HFFc6 (cell line): ENCODE measurements at regions not wholly inside any gene's neighbourhood (a gene's known extent, or its start where the extent isn't known, plus 50 kb on each side); places are given as distances from the start of the nearest gene placed in this dataset.
"Not testable (repeated sequence)": the region's sequence is repeated elsewhere in the genome, so short reads cannot be mapped to it uniquely, and the experiment has no call there.

ENCODE experiments used
- DNase-seq: peaks from one replicate; pipeline ENCODE4 v3.0.0-alpha.2; 2018
- H3K27ac Mint-ChIP-seq: 2 replicates; pipeline ENCODE4 v1.8.0; 2020; ENCODE audit warnings: mild to moderate bottlenecking, mixed read lengths
- H3K27me3 Mint-ChIP-seq: 2 replicates; pipeline ENCODE4 v1.8.0; 2021; ENCODE audit warnings: mild to moderate bottlenecking, moderate library complexity, mixed read lengths; ENCODE audit not compliant: insufficient read depth
- H3K36me3 Mint-ChIP-seq: 2 replicates; pipeline ENCODE4 v1.8.0; 2021; ENCODE audit warnings: low read depth, mixed read lengths
- H3K4me1 Mint-ChIP-seq: 2 replicates; pipeline ENCODE4 v1.8.0; 2020; ENCODE audit warnings: low read depth, mixed read lengths
- H3K4me3 Mint-ChIP-seq: 2 replicates; pipeline ENCODE4 v1.8.0; 2020; ENCODE audit warnings: mild to moderate bottlenecking, moderate library complexity, mixed read lengths
- H3K9me3 Mint-ChIP-seq: 2 replicates; pipeline ENCODE4 v1.8.0; 2020; ENCODE audit warnings: mild to moderate bottlenecking, mixed read lengths
- CTCF ChIP-seq: fragments of 200-600 bp; sonication (generic); IDR thresholded peaks from 2 replicates; pipeline ENCODE4 v1.5.0; 2021; ENCODE audit warnings: antibody characterized with exemption, mild to moderate bottlenecking

GRCh38 chr2:22143840-22144239 lies 1020.1 kb downstream of the TDRD15 start:
- Mint-ChIP-seq H3K36me3 (no peaks in the 10 kb centered on the region), H3K27ac (no peak overlapping the region), H3K4me3 (no peak overlapping the region), H3K27me3 (no peaks in the 10 kb centered on the region), H3K4me1 (no peaks in the 10 kb centered on the region), H3K9me3 (peaks cover 57% of the 10 kb centered on the region)
- no peak for TF ChIP-seq CTCF
- DNase-seq, result no peak

- no peaks in the 10 kb centered on the region; the same call in 1 of the 2 replicates for H3K36me3 Mint-ChIP-seq
- TF ChIP-seq CTCF, result no peak
- H3K9me3 Mint-ChIP-seq, result peaks cover 59% of the 10 kb centered on the region
- H3K4me3 Mint-ChIP-seq, result no peak overlapping the region
- no peak overlapping the region for H3K27ac Mint-ChIP-seq
- H3K4me1 Mint-ChIP-seq, result no peaks in the 10 kb centered on the region
- no peaks in the 10 kb centered on the region; the same call in 1 of the 2 replicates for H3K27me3 Mint-ChIP-seq
- no peak for DNase-seq
These were observed 1030.3 kb downstream of the TDRD15 start for GRCh38 chr2:22153931-22154613.

- not testable (repeated sequence) for DNase-seq, H3K36me3 Mint-ChIP-seq, H3K4me3 Mint-ChIP-seq, H3K4me1 Mint-ChIP-seq, H3K27ac Mint-ChIP-seq, H3K27me3 Mint-ChIP-seq
- peaks cover 38% of the 10 kb centered on the region for H3K9me3 Mint-ChIP-seq
These were observed 1032.9 kb downstream of the TDRD15 start for GRCh38 chr2:22156661-22157060.

GRCh38 chr2:22167256-22167655 lies 1043.5 kb downstream of the TDRD15 start:
- DNase-seq, result no peak
- Mint-ChIP-seq H3K4me1 (no peaks in the 10 kb centered on the region), H3K4me3 (no peak overlapping the region), H3K36me3 (no peaks in the 10 kb centered on the region; the same call in 1 of the 2 replicates), H3K27ac (no peak overlapping the region), H3K9me3 (peaks cover 73% of the 10 kb centered on the region), H3K27me3 (no peaks in the 10 kb centered on the region; the same call in 1 of the 2 replicates)
- TF ChIP-seq CTCF, result no peak

- H3K4me3 Mint-ChIP-seq, result no peak overlapping the region
- H3K4me1 Mint-ChIP-seq, result no peaks in the 10 kb centered on the region
- H3K27ac Mint-ChIP-seq, result no peak overlapping the region
- H3K9me3 Mint-ChIP-seq, result peaks cover 47% of the 10 kb centered on the region
- no peak for TF ChIP-seq CTCF
- DNase-seq, result no peak
- no peaks in the 10 kb centered on the region for H3K27me3 Mint-ChIP-seq
- no peaks in the 10 kb centered on the region for H3K36me3 Mint-ChIP-seq
These were observed 1051.2 kb downstream of the TDRD15 start for GRCh38 chr2:22175003-22175402.

- H3K36me3 Mint-ChIP-seq, result no peaks in the 10 kb centered on the region; the same call in 1 of the 2 replicates
- no peak for DNase-seq
- H3K4me3 Mint-ChIP-seq, result no peak overlapping the region
- H3K4me1 Mint-ChIP-seq, result no peaks in the 10 kb centered on the region
- no peaks in the 10 kb centered on the region for H3K27me3 Mint-ChIP-seq
- H3K27ac Mint-ChIP-seq, result no peak overlapping the region
- TF ChIP-seq CTCF, result no peak
- H3K9me3 Mint-ChIP-seq, result peaks cover 52% of the 10 kb centered on the region
These were observed 1061.5 kb downstream of the TDRD15 start for GRCh38 chr2:22185251-22185650.

GRCh38 chr2:22186261-22186828 lies 1062.6 kb downstream of the TDRD15 start:
- H3K27me3 Mint-ChIP-seq, result not testable (repeated sequence)
- peaks cover 46% of the 10 kb centered on the region for H3K9me3 Mint-ChIP-seq

More at GRCh38 chr2:22186261-22186828, 1062.6 kb downstream of the TDRD15 start:
- not testable (repeated sequence) for H3K27ac Mint-ChIP-seq, DNase-seq, H3K36me3 Mint-ChIP-seq, H3K4me3 Mint-ChIP-seq, H3K4me1 Mint-ChIP-seq
